ENCODE measurements at regions not wholly inside any gene's neighbourhood (a gene's known extent, or its start where the extent isn't known, plus 50 kb on each side); places are given as distances from the start of the nearest gene placed in this dataset.

DNA sequence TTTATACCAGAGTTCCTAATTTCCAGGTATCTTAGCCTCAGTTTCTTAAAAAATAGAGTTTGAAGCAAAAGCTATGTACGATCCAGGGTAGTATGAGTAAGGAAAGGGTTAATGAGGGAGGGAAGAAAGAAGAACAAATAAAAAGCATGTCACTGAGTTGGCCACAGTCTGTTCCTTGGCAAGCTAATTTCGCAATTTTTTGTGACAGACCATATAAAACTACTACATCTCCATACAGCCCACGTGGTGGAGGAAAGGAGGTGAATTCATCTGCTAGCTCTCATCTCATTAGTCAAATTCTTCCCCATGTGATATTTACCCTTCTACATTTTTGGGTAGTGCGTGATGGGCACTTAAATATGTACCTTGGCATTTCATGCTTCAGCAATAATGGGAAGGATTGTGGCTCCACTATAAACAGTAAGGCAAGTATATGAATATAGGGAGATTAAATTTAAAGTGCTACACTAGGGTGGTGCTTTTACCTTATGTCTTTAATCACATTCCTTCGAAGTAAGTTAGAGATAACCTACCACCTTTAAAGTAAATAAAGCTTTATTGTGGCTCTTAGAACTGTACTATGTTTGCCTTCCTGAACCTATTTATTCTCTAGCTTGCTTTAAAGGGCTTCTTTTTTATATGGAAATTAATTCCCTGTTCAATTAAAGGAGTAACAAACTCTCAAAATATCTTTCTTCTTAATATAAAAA, 102.1 kb upstream of the VAMP7 start:
- TF ChIP-seq NFE2L2 (IDR thresholded peaks at IDR 0.05; ENCODE audit: low read length) = no peak
- DNase-seq (ENCODE audit: low spot score) = no peak
- Histone ChIP-seq H3K27me3 (ENCODE audit: control insufficient read depth in 1 of 2, insufficient read depth in 2 of 2, low read length in 2 of 2) (no peaks in the 10 kb centered on the region), H3K27ac (ENCODE audit: extremely low read length, insufficient read depth, low read length) (no peak overlapping the region), H3K9me3 (ENCODE audit: low read length) (peaks cover 79% of the 10 kb centered on the region), H3K9ac (ENCODE audit: insufficient read depth, low read depth, low read length) (no peak overlapping the region), H3K4me1 (ENCODE audit: insufficient read depth, low read length) (no peaks in the 10 kb centered on the region), H4K20me1 (ENCODE audit: insufficient read depth, low read length) (no peaks in the 10 kb centered on the region), H3K79me2 (ENCODE audit: insufficient read depth, low read length) (no peaks in the 10 kb centered on the region), H3K36me3 (replicated peaks in 1 of 2; ENCODE audit: control insufficient read depth in 1 of 2, insufficient read depth in 2 of 2, low read length in 2 of 2) (no peaks in the 10 kb centered on the region), H3K4me2 (ENCODE audit: low read depth, low read length) (no peak overlapping the region), H3K4me3 (replicated peaks in 1 of 3; ENCODE audit: insufficient read depth in 1 of 3, low read depth in 2 of 3, low read length in 3 of 3) (no peak overlapping the region), H2AFZ (ENCODE audit: low read length) (no peak overlapping the region)
- FAIRE-seq = peak; percentile 21
- ChIA-PET CTCF (ENCODE audit: low intra/inter-chr PET ratio, low total read pairs) (no interaction called here), POLR2A (no interaction called here)
- intact Hi-C loops (cut with micrococcal nuclease; ENCODE audit: unreplicated experiment) = no loop called here
- no TSS peak for BruUV-seq (replicated peaks)
- in situ Hi-C loops (cut with HindIII; ENCODE audit: extremely low pct_ligation_motif_present, low pct_unique_long_range_greater_than_20kb) = no loop called here
- ATAC-seq = no peak
- WGBS (ENCODE audit: low lambda C conversion rate) = 5% methylated on average over 5 of the region's 5 CpGs

- Histone ChIP-seq H2AFZ (ENCODE audit: low read length) (no peak overlapping the region), H3K27ac (ENCODE audit: extremely low read length, insufficient read depth, low read length) (no peak overlapping the region), H3K4me3 (replicated peaks in 1 of 3; ENCODE audit: insufficient read depth in 1 of 3, low read depth in 2 of 3, low read length in 3 of 3) (no peak overlapping the region), H3K4me1 (ENCODE audit: insufficient read depth, low read length) (no peaks in the 10 kb centered on the region), H3K4me2 (ENCODE audit: low read depth, low read length) (no peak overlapping the region), H3K36me3 (replicated peaks in 1 of 2; ENCODE audit: control insufficient read depth in 1 of 2, insufficient read depth in 2 of 2, low read length in 2 of 2) (no peaks in the 10 kb centered on the region), H3K79me2 (ENCODE audit: insufficient read depth, low read length) (no peaks in the 10 kb centered on the region), H3K27me3 (ENCODE audit: control insufficient read depth in 1 of 2, insufficient read depth in 2 of 2, low read length in 2 of 2) (no peaks in the 10 kb centered on the region), H3K9ac (ENCODE audit: insufficient read depth, low read depth, low read length) (no peak overlapping the region), H3K9me3 (ENCODE audit: low read length) (peaks cover 78% of the 10 kb centered on the region), H4K20me1 (ENCODE audit: insufficient read depth, low read length) (no peaks in the 10 kb centered on the region)
- BruUV-seq (replicated peaks) = no TSS peak
- no peak for ATAC-seq
- TF ChIP-seq FOXA3 (CRISPR knock-in tag; IDR thresholded peaks at IDR 0.05) (no peak), GMEB1 (CRISPR knock-in tag; IDR thresholded peaks at IDR 0.05; ENCODE audit: borderline replicate concordance) (no peak), NFIC (IDR thresholded peaks at IDR 0.05; ENCODE audit: low read length) (no peak), ZNF335 (CRISPR knock-in tag; IDR thresholded peaks at IDR 0.05) (no peak), ZNF282 (IDR thresholded peaks at IDR 0.05; ENCODE audit: partially characterized antibody) (no peak), MAFG (CRISPR knock-in tag; IDR thresholded peaks at IDR 0.05) (no peak), ZSCAN31 (CRISPR knock-in tag; IDR thresholded peaks at IDR 0.05; ENCODE audit: low read depth) (no peak), ZNF232 (CRISPR knock-in tag; IDR thresholded peaks at IDR 0.05; ENCODE audit: borderline replicate concordance) (no peak), ZBTB14 (CRISPR knock-in tag; IDR thresholded peaks at IDR 0.05) (no peak), HNRNPL (IDR thresholded peaks at IDR 0.05; ENCODE audit: low read depth, low read length) (no peak)
- TF ChIP-seq, protein P1, sequence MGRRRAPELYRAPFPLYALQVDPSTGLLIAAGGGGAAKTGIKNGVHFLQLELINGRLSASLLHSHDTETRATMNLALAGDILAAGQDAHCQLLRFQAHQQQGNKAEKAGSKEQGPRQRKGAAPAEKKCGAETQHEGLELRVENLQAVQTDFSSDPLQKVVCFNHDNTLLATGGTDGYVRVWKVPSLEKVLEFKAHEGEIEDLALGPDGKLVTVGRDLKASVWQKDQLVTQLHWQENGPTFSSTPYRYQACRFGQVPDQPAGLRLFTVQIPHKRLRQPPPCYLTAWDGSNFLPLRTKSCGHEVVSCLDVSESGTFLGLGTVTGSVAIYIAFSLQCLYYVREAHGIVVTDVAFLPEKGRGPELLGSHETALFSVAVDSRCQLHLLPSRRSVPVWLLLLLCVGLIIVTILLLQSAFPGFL (CRISPR knock-in tag; IDR thresholded peaks at IDR 0.05) = no peak
- DNase-seq (ENCODE audit: low spot score) = no peak
- CTCF ChIA-PET (ENCODE audit: low intra/inter-chr PET ratio, low total read pairs) = no interaction called here
- WGBS (ENCODE audit: low lambda C conversion rate) = 3% methylated on average over 5 of the region's 8 CpGs
- FAIRE-seq = no peak
- POLR2A ChIA-PET = no interaction called here
- intact Hi-C loops (cut with micrococcal nuclease; ENCODE audit: unreplicated experiment) = no loop called here
- in situ Hi-C loops (cut with HindIII; ENCODE audit: extremely low pct_ligation_motif_present, low pct_unique_long_range_greater_than_20kb) = no loop called here
Observed at GRCh38 chrX:155774387-155774786, 106.8 kb upstream of the VAMP7 start.
